ENCODE measurements at regions not wholly inside any gene's neighbourhood (a gene's known extent, or its start where the extent isn't known, plus 50 kb on each side); places are given as distances from the start of the nearest gene placed in this dataset.

DNA sequence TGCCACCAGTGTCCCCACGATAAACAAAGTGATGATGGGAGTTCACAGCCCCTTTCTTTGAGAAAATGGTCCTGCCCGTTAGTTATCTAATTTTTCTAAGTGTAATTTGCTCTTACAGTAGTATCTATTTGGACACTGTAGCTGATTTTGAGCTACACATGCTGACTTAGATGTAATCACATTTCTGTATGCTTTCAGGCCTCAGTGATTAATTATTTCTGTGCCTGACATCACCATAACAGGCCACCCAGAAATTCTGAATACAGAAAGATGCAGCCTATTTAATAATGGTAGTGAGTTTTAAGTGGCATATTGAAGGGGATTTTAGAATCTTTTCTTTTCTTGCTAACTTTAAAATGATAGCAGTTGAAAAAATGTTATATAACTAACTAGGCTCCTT is 147.6 kb upstream of the ANXA10 start:
- Histone ChIP-seq H3K4me1 (replicated peaks in 1 of 4; ENCODE audit: control insufficient read depth in 3 of 4, insufficient read depth in 4 of 4, low read length in 3 of 4) (no peaks in the 10 kb centered on the region; a peak in 1 of 7 replicates), H2BK5ac (ENCODE audit: low read depth, low read length) (no peak overlapping the region), H3K14ac (ENCODE audit: insufficient read length) (no peak overlapping the region), H3K27me3 (replicated peaks in 1 of 4; ENCODE audit: control insufficient read depth in 3 of 4, extremely low read depth in 1 of 4, insufficient read depth in 3 of 4, low read length in 3 of 4) (no peaks in the 10 kb centered on the region), H4K20me1 (replicated peaks in 1 of 2; ENCODE audit: control insufficient read depth in 1 of 2, insufficient read depth in 2 of 2, low read length in 2 of 2) (no peaks in the 10 kb centered on the region), H3K4me2 (ENCODE audit: insufficient read depth in 1 of 2, low read depth in 2 of 2, low read length in 2 of 2) (no peak overlapping the region), H2BK15ac (ENCODE audit: low read length) (no peak overlapping the region), H3K9ac (replicated peaks in 1 of 4; ENCODE audit: extremely low read depth in 1 of 4, low read depth in 3 of 4, low read length in 3 of 4) (no peak overlapping the region), H3K79me1 (ENCODE audit: low read depth, low read length) (no peaks in the 10 kb centered on the region), H2AFZ (ENCODE audit: low read length) (no peak overlapping the region), H3K4me3 (ENCODE audit: extremely low read depth in 1 of 4, insufficient read depth in 2 of 4, low read depth in 3 of 4, low read length in 4 of 4) (no peak overlapping the region), H3K23ac (ENCODE audit: insufficient read length) (no peak overlapping the region), H4K8ac (ENCODE audit: extremely low read depth, insufficient read depth, low read length) (no peak overlapping the region), H3K79me2 (ENCODE audit: control insufficient read depth in 1 of 2, insufficient read depth in 2 of 2, low read length in 2 of 2) (no peaks in the 10 kb centered on the region), H2BK20ac (ENCODE audit: low read length) (no peak overlapping the region), H3K27ac (ENCODE audit: low read depth, low read length) (no peak overlapping the region), H2BK12ac (ENCODE audit: low read depth, low read length) (no peak overlapping the region), H3K36me3 (ENCODE audit: control insufficient read depth in 2 of 4, insufficient read depth in 4 of 4, low read length in 3 of 4) (no peaks in the 10 kb centered on the region), H3K4ac (replicated peaks; ENCODE audit: insufficient read length, low read depth, low read length) (no peak overlapping the region), H3K18ac (ENCODE audit: extremely low read depth, low read length) (no peak overlapping the region), H3K23me2 (ENCODE audit: low read depth, low read length) (no peaks in the 10 kb centered on the region), H2BK120ac (replicated peaks; ENCODE audit: low read depth, low read length) (no peak overlapping the region), H4K5ac (ENCODE audit: insufficient read length, low read depth, low read length) (no peak overlapping the region), H3K56ac (replicated peaks; ENCODE audit: insufficient read length, low read depth, low read length) (no peak overlapping the region), H2AK5ac (ENCODE audit: low read depth, low read length) (no peak overlapping the region), H3K9me3 (ENCODE audit: insufficient read depth in 2 of 2, low read depth in 1 of 2, low read length in 1 of 2) (no peaks in the 10 kb centered on the region), H4K91ac (replicated peaks; ENCODE audit: insufficient read length, low read length) (no peak overlapping the region)
- no peak for FAIRE-seq
- CTCF ChIA-PET (ENCODE audit: partially characterized antibody): no interaction called here
- no peak for DNase-seq (ENCODE audit: low read depth in 1 of 2, low spot score in 2 of 2)
- 92% methylated on average over 2 of the region's 2 CpGs; no CpG with 5 or more reads in 1 of the 2 experiments for WGBS, 2 experiments (ENCODE audit: extremely low coverage in 1 of 2, insufficient coverage in 1 of 2, insufficient read length in 1 of 2, insufficient replicate concordance in 2 of 2, low coverage in 1 of 2, low lambda C conversion rate in 2 of 2, missing lambda C conversion rate in 1 of 2)
- POLR2A ChIA-PET (ENCODE audit: partially characterized antibody): no interaction called here
- TF ChIP-seq, protein P1, sequence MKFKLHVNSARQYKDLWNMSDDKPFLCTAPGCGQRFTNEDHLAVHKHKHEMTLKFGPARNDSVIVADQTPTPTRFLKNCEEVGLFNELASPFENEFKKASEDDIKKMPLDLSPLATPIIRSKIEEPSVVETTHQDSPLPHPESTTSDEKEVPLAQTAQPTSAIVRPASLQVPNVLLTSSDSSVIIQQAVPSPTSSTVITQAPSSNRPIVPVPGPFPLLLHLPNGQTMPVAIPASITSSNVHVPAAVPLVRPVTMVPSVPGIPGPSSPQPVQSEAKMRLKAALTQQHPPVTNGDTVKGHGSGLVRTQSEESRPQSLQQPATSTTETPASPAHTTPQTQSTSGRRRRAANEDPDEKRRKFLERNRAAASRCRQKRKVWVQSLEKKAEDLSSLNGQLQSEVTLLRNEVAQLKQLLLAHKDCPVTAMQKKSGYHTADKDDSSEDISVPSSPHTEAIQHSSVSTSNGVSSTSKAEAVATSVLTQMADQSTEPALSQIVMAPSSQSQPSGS (IDR thresholded peaks at IDR 0.05; ENCODE audit: low read length): no peak
- TF ChIP-seq, protein P2, sequence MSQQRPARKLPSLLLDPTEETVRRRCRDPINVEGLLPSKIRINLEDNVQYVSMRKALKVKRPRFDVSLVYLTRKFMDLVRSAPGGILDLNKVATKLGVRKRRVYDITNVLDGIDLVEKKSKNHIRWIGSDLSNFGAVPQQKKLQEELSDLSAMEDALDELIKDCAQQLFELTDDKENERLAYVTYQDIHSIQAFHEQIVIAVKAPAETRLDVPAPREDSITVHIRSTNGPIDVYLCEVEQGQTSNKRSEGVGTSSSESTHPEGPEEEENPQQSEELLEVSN (IDR thresholded peaks at IDR 0.05): no peak
- TF ChIP-seq KDM1A (IDR thresholded peaks at IDR 0.05; ENCODE audit: borderline replicate concordance, low read length): no peak
- no peak for TF ChIP-seq POLR2A (IDR thresholded peaks at IDR 0.05; ENCODE audit: control extremely low read depth in 1 of 2, low read depth in 2 of 2, low read length in 2 of 2)
- TF ChIP-seq SAP30 (IDR thresholded peaks at IDR 0.05; ENCODE audit: insufficient read depth, insufficient replicate concordance, low read length): no peak
- no peak for TF ChIP-seq SRF (IDR thresholded peaks at IDR 0.05; ENCODE audit: low read depth, low read length)
- TF ChIP-seq TBP (IDR thresholded peaks at IDR 0.05; ENCODE audit: low read depth, low read length): no peak
- no peak for TF ChIP-seq CEBPB (IDR thresholded peaks at IDR 0.05; ENCODE audit: low read depth, low read length)
- TF ChIP-seq CREB1 (IDR thresholded peaks at IDR 0.05): no peak
- TF ChIP-seq, protein P3, sequence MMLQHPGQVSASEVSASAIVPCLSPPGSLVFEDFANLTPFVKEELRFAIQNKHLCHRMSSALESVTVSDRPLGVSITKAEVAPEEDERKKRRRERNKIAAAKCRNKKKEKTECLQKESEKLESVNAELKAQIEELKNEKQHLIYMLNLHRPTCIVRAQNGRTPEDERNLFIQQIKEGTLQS (IDR thresholded peaks at IDR 0.05; ENCODE audit: insufficient read depth, low read depth, low read length): no peak
- TF ChIP-seq RXRA (IDR thresholded peaks at IDR 0.05; ENCODE audit: insufficient read depth, low read depth, low read length): no peak
- TF ChIP-seq RAD21 (IDR thresholded peaks at IDR 0.05 in 1 of 2, conservative IDR thresholded peaks at IDR 0.05 in 1 of 2; ENCODE audit: low read depth in 2 of 2, low read length in 2 of 2): no peak
- TF ChIP-seq POLR2AphosphoS5 (IDR thresholded peaks at IDR 0.05; ENCODE audit: low read depth, low read length): no peak
